Gastroesophageal sphincter (tissue), 3 donors: ENCODE measurements at regions not wholly inside any gene's neighbourhood (a gene's known extent, or its start where the extent isn't known, plus 50 kb on each side); places are given as distances from the start of the nearest gene placed in this dataset.

Experiments used
- CTCF ChIP-seq, 4 experiments: fragments of 200-600 bp in 2 of 4; fragments of 450-650 bp in 2 of 4; sonication (generic) in 1 of 4; IDR thresholded peaks; one replicate each; pipeline ENCODE4 v1.5.1; 2017 to 2019; ENCODE audit warnings: antibody characterized with exemption in 4 of 4, mild to moderate bottlenecking in 2 of 4, moderate library complexity in 2 of 4
- EP300 ChIP-seq: sonication (generic); formaldehyde crosslinking; IDR thresholded peaks from one replicate; pipeline ENCODE4 v1.6.1; 2017; ENCODE audit warnings: antibody characterized with exemption, mild to moderate bottlenecking
- POLR2AphosphoS5 ChIP-seq: sonication (generic); formaldehyde crosslinking; IDR thresholded peaks from one replicate; pipeline ENCODE4 v1.6.1; 2017; ENCODE audit warnings: antibody characterized with exemption

GRCh38 chr16:51994597-51994996 lies 552.3 kb downstream of the TOX3 start:
- no peak for TF ChIP-seq CTCF (IDR thresholded peaks at IDR 0.05)
- no peak for TF ChIP-seq POLR2AphosphoS5
- no peak for TF ChIP-seq EP300
